K562 (cell line): ENCODE measurements at regions not wholly inside any gene's neighbourhood (a gene's known extent, or its start where the extent isn't known, plus 50 kb on each side); places are given as distances from the start of the nearest gene placed in this dataset.

Source experiments
- ATAC-seq: fragments of 200-7000 bp; cut with Tn5 transposase; 3 replicates; pipeline ENCODE4 v1.9.1; 2020; ENCODE audit warnings: moderate library complexity
- BruUV-seq: library from RNA; stranded (reverse); fragments of 400-500 nt; replicated peaks from 2 replicates; lab custom pipeline; 2021; lab: Mats Ljungman, UMichigan
- CTCF ChIA-PET: fragments of 300-600 bp; formaldehyde crosslinking; extraction: SDS; loops from one replicate; lab custom pipeline; 2021; ENCODE audit warnings: low intra/inter-chr PET ratio; lab: Yijun Ruan, JAX
- POLR2A ChIA-PET: fragments of 300-600, 350-650 bp; sonication (Branson Sonifier 250); formaldehyde crosslinking; extraction: SDS; loops from one replicate; lab custom pipeline; 2021; ENCODE audit warnings: antibody characterized with exemption, inconsistent platforms; lab: Yijun Ruan, JAX
- DNase-seq, 4 experiments: peaks; one replicate each; pipeline versions ENCODE4 v3.0.0 to v3.0.0-alpha.2; 2011 to 2018; ENCODE audit warnings: low spot score in 3 of 4, mixed read lengths in 3 of 4; ENCODE audit errors: extremely low read depth in 1 of 4
- FAIRE-seq: peaks from 2 replicates; lab custom pipeline; 2011; peaks lifted over from hg19 to GRCh38; lab: Jason Lieb, UNC
- H2AFZ ChIP-seq: 2 replicates; pipeline ENCODE4 v1.6.0; 2011; ENCODE audit warnings: low read depth, low read length, control low read depth, inconsistent platforms
- H3K27ac ChIP-seq: fragments of 200-600 bp; 3 replicates; pipeline ENCODE4 v1.8.0; 2011; ENCODE audit warnings: low read depth, mild to moderate bottlenecking, control low read depth, inconsistent platforms, low read length, moderate library complexity, mixed read lengths; ENCODE audit errors: extremely low read depth
- H3K27me3 ChIP-seq, 2 experiments: fragments of 300-600 bp in 1 of 2; 2 replicates in 1 of 2; 3 replicates in 1 of 2; pipeline versions ENCODE4 v1.6.0 to v1.8.0; 2011; ENCODE audit warnings: inconsistent platforms in 2 of 2, low read length in 2 of 2, mild to moderate bottlenecking in 1 of 2, mixed read lengths in 1 of 2, moderate library complexity in 1 of 2; ENCODE audit not compliant: control insufficient read depth in 2 of 2, insufficient read depth in 2 of 2
- H3K36me3 ChIP-seq: fragments of 300-600 bp; 3 replicates; pipeline ENCODE4 v1.8.0; 2011; ENCODE audit warnings: mild to moderate bottlenecking, low read length, inconsistent platforms; ENCODE audit not compliant: control insufficient read depth, insufficient read depth
- H3K4me1 ChIP-seq, 2 experiments: fragments of 200-600 bp in 1 of 2; replicated peaks in 1 of 2; 2 replicates in 1 of 2; 3 replicates in 1 of 2; pipeline versions ENCODE4 v1.5.1 to v1.8.0; 2011; ENCODE audit warnings: inconsistent platforms in 2 of 2, low read length in 2 of 2, mild to moderate bottlenecking in 1 of 2, mixed read lengths in 1 of 2, moderate library complexity in 1 of 2; ENCODE audit not compliant: control insufficient read depth in 2 of 2, insufficient read depth in 2 of 2
- H3K4me2 ChIP-seq: 2 replicates; pipeline ENCODE4 v1.6.1; 2011; ENCODE audit warnings: low read length, control low read depth, inconsistent platforms, mixed read lengths; ENCODE audit not compliant: insufficient read depth
- H3K4me3 ChIP-seq: fragments of 200-600 bp; sonication (generic), shearing (Covaris generic); 2 replicates; pipeline ENCODE4 v1.5.1; 2016; ENCODE audit warnings: control low read depth, inconsistent platforms
- H3K79me2 ChIP-seq: fragments of 200-600 bp; 3 replicates; pipeline ENCODE4 v1.8.0; 2011; ENCODE audit warnings: low read length, inconsistent platforms; ENCODE audit not compliant: control insufficient read depth, insufficient read depth
- H3K9ac ChIP-seq, 2 experiments: 2 replicates each; pipeline versions ENCODE4 v1.6.0 to v1.6.1; 2011; ENCODE audit warnings: low read depth in 2 of 2, low read length in 2 of 2, control low read depth in 1 of 2, inconsistent platforms in 1 of 2, mild to moderate bottlenecking in 1 of 2, mixed read lengths in 1 of 2; ENCODE audit not compliant: insufficient read depth in 1 of 2
- H3K9me1 ChIP-seq: one replicate; pipeline ENCODE4 v1.6.0; 2011; ENCODE audit warnings: inconsistent platforms, mild to moderate bottlenecking, low read length, moderate library complexity; ENCODE audit not compliant: control insufficient read depth, insufficient read depth
- H3K9me3 ChIP-seq: replicated peaks from 2 replicates; pipeline ENCODE4 v1.5.1; 2011; ENCODE audit warnings: low read depth, low read length, inconsistent platforms; ENCODE audit not compliant: control insufficient read depth, insufficient read depth
- H4K20me1 ChIP-seq: replicated peaks from 2 replicates; pipeline ENCODE4 v1.6.1; 2011; ENCODE audit warnings: low read length, inconsistent platforms, mixed read lengths; ENCODE audit not compliant: control insufficient read depth, insufficient read depth
- CEBPG ChIP-seq, 3 experiments: fragments of 200-800 bp in 1 of 3; sonication (Bioruptor generic) in 1 of 3; sonication (generic) in 1 of 3; formaldehyde crosslinking in 1 of 3; IDR thresholded peaks in 2 of 3; conservative IDR thresholded peaks in 1 of 3; 2 replicates each; pipeline versions ENCODE4 v1.6.1 to v1.8.0; 2016 to 2022; ENCODE audit warnings: missing compliant biosample characterization in 2 of 3, missing genetic modification characterization in 2 of 3, mild to moderate bottlenecking in 1 of 3, missing genetic modification reagents in 1 of 3
- HDAC1 ChIP-seq, 2 experiments: fragments of 450-650 bp; IDR thresholded peaks; 2 replicates each; pipeline ENCODE4 v1.6.1; 2016 to 2017; ENCODE audit warnings: inconsistent platforms in 1 of 2, mild to moderate bottlenecking in 1 of 2, moderate library complexity in 1 of 2
- PHF21A ChIP-seq: fragments of 450-650 bp; IDR thresholded peaks from 2 replicates; pipeline ENCODE4 v1.6.1; 2017; ENCODE audit warnings: low read depth, borderline replicate concordance
- POLR2B ChIP-seq: fragments of 450-650 bp; IDR thresholded peaks from 2 replicates; pipeline ENCODE4 v1.6.1; 2018; ENCODE audit warnings: low read depth; ENCODE audit not compliant: partially characterized antibody
- RBM17 ChIP-seq: fragments of 200-400 bp; formaldehyde crosslinking; IDR thresholded peaks from 2 replicates; pipeline ENCODE4 v1.6.1; 2017; ENCODE audit warnings: low read depth, mild to moderate bottlenecking, low read length, borderline replicate concordance
- STAT6 ChIP-seq: sonication (generic); formaldehyde crosslinking; IDR thresholded peaks from 2 replicates; pipeline ENCODE4 v1.8.1; 2023; ENCODE audit warnings: mild to moderate bottlenecking, missing genetic modification reagents
- ZBTB49 ChIP-seq: sonication (generic); formaldehyde crosslinking; IDR thresholded peaks from 2 replicates; pipeline ENCODE4 v1.8.0; 2022; ENCODE audit warnings: missing genetic modification reagents, mild to moderate bottlenecking, borderline replicate concordance
- ZNF507 ChIP-seq: conservative IDR thresholded peaks from 2 replicates; pipeline ENCODE4 v1.6.1; 2017; ENCODE audit warnings: missing genetic modification characterization, missing compliant biosample characterization
- WGBS: fragments of 100-300 bp; shearing (Covaris generic); methylation state at CpG from one replicate; pipeline ENCODE4 v1.1.6; 2016; ENCODE audit warnings: low coverage, mixed read lengths; ENCODE audit not compliant: insufficient coverage; ENCODE audit errors: missing lambda C conversion rate; 5-methylcytosine and 5-hydroxymethylcytosine counted together
- in situ Hi-C: fragments of 300-500 bp; cut with MboI; formaldehyde crosslinking; loops from 4 replicates; pipeline ENCODE4 v1.15.0; 2018; ENCODE audit warnings: inconsistent platforms, mixed read lengths
- intact Hi-C: fragments of 100-400 bp; cut with micrococcal nuclease; formaldehyde crosslinking; loops from 2 replicates; pipeline ENCODE4 v1.14.2; 2022
- TF ChIP-seq, protein P1 (sequence below), 3 experiments: fragments of 200-800 bp in 1 of 3; fragments of 250-450 bp in 1 of 3; fragments of 450-650 bp in 1 of 3; sonication (Bioruptor Pico) in 1 of 3; sonication (Bioruptor generic) in 1 of 3; formaldehyde crosslinking in 1 of 3; IDR thresholded peaks; 2 replicates each; pipeline versions ENCODE4 v1.6.1 to v1.8.0; 2016 to 2022; ENCODE audit warnings: mild to moderate bottlenecking in 2 of 3, missing genetic modification characterization in 2 of 3, missing compliant biosample characterization in 1 of 3, moderate library complexity in 1 of 3

DNA sequence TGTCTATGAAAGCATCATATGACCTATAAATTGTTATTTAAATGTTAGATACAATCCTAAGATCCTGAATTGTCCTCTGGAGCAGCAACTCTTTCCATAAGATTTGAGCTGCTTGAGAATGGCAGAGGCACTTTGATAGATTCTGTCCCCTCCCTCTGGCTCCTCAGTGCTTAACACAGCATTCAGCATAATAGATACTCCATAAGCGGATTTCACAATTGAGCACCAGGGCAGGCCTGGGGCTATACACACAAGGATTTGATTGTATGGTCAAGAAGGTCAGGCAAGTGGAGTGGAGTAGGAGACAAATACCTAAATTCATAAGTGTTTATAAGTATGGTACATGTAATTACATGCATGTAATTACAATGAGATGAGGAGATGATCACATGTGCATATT is 96.3 kb downstream of the FOXD1 start:
- Histone ChIP-seq H3K4me2 (no peak overlapping the region), H3K27ac (no peak overlapping the region), H4K20me1 (no peaks in the 10 kb centered on the region), H3K36me3 (no peaks in the 10 kb centered on the region), H2AFZ (no peak overlapping the region), H3K27me3 (peaks cover 3 to 5% of the 10 kb centered on the region in 2 experiments; a peak in 2 of 5 replicates), H3K9me3 (no peaks in the 10 kb centered on the region), H3K79me2 (no peaks in the 10 kb centered on the region), H3K9me1 (no peaks in the 10 kb centered on the region), H3K9ac (no peak overlapping the region), H3K4me3 (no peak overlapping the region), H3K4me1 (no peaks in the 10 kb centered on the region)
- ChIA-PET CTCF (no interaction called here), POLR2A (no interaction called here)
- intact Hi-C loops = no loop called here
- ATAC-seq (no peak), FAIRE-seq (no peak), DNase-seq (no peak)
- TF ChIP-seq CEBPG (CRISPR knock-in tag; IDR thresholded peaks at IDR 0.05) (no peak), CEBPG (tag; conservative IDR thresholded peaks at IDR 0.05 in 1 of 2, IDR thresholded peaks at IDR 0.05 in 1 of 2) (no peak), ZBTB49 (CRISPR knock-in tag) (no peak), PHF21A (no peak), STAT6 (CRISPR knock-in tag) (no peak), HDAC1 (IDR thresholded peaks at IDR 0.05) (no peak), POLR2B (no peak), RBM17 (no peak), ZNF507 (tag) (no peak)
- TF ChIP-seq, protein P1, sequence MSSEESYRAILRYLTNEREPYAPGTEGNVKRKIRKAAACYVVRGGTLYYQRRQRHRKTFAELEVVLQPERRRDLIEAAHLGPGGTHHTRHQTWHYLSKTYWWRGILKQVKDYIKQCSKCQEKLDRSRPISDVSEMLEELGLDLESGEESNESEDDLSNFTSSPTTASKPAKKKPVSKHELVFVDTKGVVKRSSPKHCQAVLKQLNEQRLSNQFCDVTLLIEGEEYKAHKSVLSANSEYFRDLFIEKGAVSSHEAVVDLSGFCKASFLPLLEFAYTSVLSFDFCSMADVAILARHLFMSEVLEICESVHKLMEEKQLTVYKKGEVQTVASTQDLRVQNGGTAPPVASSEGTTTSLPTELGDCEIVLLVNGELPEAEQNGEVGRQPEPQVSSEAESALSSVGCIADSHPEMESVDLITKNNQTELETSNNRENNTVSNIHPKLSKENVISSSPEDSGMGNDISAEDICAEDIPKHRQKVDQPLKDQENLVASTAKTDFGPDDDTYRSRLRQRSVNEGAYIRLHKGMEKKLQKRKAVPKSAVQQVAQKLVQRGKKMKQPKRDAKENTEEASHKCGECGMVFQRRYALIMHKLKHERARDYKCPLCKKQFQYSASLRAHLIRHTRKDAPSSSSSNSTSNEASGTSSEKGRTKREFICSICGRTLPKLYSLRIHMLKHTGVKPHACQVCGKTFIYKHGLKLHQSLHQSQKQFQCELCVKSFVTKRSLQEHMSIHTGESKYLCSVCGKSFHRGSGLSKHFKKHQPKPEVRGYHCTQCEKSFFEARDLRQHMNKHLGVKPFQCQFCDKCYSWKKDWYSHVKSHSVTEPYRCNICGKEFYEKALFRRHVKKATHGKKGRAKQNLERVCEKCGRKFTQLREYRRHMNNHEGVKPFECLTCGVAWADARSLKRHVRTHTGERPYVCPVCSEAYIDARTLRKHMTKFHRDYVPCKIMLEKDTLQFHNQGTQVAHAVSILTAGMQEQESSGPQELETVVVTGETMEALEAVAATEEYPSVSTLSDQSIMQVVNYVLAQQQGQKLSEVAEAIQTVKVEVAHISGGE (CRISPR knock-in tag; IDR thresholded peaks at IDR 0.05) = no peak
- no TSS peak for BruUV-seq
- in situ Hi-C loops = no loop called here
- 0% methylated on average over 1 of the region's 1 CpG for WGBS
